ENCODE measurements at regions not wholly inside any gene's neighbourhood (a gene's known extent, or its start where the extent isn't known, plus 50 kb on each side); places are given as distances from the start of the nearest gene placed in this dataset.

DNA sequence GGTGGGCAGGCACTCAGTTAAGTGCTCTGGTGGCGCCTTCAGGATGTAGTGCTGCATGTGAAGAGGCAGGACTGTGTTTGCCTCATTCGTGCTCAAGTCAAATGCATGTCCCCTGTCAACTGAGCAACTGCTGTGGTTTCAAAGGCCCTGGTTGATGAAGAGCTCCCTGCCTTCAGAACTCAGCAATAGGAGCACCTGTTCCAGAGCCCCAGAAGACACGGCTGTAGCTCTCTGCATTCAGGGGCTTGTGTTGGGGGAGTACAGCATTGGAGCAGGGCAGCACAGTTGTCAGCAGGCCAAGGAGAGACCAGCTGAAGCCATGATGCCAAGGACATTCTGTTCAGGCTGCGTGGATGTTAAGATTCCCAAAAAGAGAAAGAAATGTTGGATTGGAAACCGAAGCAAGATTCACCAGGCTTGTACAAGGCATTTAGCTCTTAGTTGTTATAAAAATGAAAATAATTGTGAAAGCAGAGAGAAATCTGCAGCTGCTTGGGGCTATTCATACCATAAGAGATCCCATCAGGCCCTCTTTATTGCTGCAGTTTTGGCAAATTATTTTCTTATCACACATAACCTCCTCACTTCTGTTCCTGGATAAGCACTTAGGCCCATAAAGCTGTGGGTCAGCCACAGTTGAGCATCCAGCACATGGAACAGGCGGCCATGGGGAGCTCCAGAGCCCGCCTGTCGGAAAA, 252.4 kb upstream of the ZNF521 start:
- no peak for ATAC-seq
- H3K4me3 ChIP-seq = no peak overlapping the region

DNA sequence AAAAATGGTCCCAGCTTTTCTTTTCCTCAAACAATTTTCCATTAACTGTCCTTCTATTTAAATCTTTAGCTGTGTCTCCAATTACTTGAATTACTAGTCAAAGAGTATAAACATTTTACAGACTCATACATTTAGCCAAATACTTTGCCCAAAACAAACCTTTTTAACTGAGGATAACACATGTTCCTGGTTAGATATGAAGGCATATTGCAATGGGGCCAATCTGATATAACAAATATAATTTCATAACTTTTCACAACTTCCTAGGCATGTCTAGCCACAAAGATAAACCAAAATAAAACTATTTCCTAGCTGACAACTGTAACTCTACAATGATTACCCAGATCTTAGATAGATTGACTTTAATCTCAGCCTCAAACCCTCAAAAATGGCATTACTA, 247.5 kb upstream of the ZNF521 start:
- Histone ChIP-seq H3K27ac (no peak overlapping the region), H3K9me3 (no peaks in the 10 kb centered on the region), H3K4me3 (no peak overlapping the region), H3K36me3 (no peaks in the 10 kb centered on the region), H3K27me3 (no peaks in the 10 kb centered on the region), H3K4me1 (no peaks in the 10 kb centered on the region)
- ATAC-seq (no peak), DNase-seq (no peak)
- intact Hi-C loops (cut with DNase I) = no loop called here
- TF ChIP-seq, protein P1, sequence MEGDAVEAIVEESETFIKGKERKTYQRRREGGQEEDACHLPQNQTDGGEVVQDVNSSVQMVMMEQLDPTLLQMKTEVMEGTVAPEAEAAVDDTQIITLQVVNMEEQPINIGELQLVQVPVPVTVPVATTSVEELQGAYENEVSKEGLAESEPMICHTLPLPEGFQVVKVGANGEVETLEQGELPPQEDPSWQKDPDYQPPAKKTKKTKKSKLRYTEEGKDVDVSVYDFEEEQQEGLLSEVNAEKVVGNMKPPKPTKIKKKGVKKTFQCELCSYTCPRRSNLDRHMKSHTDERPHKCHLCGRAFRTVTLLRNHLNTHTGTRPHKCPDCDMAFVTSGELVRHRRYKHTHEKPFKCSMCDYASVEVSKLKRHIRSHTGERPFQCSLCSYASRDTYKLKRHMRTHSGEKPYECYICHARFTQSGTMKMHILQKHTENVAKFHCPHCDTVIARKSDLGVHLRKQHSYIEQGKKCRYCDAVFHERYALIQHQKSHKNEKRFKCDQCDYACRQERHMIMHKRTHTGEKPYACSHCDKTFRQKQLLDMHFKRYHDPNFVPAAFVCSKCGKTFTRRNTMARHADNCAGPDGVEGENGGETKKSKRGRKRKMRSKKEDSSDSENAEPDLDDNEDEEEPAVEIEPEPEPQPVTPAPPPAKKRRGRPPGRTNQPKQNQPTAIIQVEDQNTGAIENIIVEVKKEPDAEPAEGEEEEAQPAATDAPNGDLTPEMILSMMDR (IDR thresholded peaks at IDR 0.05) = no peak

More for the DNA sequence above, 252.4 kb upstream of the ZNF521 start:
- intact Hi-C loops (cut with DNase I) = no loop called here
- no peaks in the 10 kb centered on the region for H3K9me3 ChIP-seq
- H3K27ac ChIP-seq = no peak overlapping the region
- DNase-seq = no peak
- H3K27me3 ChIP-seq = no peaks in the 10 kb centered on the region
- no peaks in the 10 kb centered on the region for H3K4me1 ChIP-seq
- no peaks in the 10 kb centered on the region for H3K36me3 ChIP-seq
- TF ChIP-seq, protein P1 (IDR thresholded peaks at IDR 0.05) = no peak

DNA sequence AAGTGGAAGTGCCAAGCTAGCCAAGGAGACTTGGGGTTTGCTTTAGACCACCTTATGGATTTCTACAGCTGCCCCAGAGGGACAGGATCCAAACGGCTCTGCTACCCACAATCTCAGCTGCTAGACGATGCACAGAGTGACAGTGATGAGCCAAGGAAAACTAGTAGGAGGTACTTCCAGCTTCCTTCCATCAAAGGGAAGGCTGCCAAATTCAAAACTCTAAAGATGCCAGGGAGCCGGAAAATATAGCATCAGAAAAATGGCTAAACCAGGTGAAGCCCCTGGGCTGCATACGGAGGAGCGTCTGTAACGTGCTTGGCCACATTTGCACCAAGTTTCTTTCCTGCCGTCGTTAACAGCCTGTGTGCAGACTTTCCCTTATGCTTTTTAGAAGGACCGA, 245.5 kb upstream of the ZNF521 start:
- Histone ChIP-seq H3K27ac (no peak overlapping the region), H3K36me3 (no peaks in the 10 kb centered on the region), H3K4me3 (no peak overlapping the region), H3K4me1 (no peaks in the 10 kb centered on the region), H3K27me3 (no peaks in the 10 kb centered on the region), H3K9me3 (no peaks in the 10 kb centered on the region)
- TF ChIP-seq, protein P1 (IDR thresholded peaks at IDR 0.05) = no peak
- intact Hi-C loops (cut with DNase I) = no loop called here
- DNase-seq (no peak), ATAC-seq (no peak)

DNA sequence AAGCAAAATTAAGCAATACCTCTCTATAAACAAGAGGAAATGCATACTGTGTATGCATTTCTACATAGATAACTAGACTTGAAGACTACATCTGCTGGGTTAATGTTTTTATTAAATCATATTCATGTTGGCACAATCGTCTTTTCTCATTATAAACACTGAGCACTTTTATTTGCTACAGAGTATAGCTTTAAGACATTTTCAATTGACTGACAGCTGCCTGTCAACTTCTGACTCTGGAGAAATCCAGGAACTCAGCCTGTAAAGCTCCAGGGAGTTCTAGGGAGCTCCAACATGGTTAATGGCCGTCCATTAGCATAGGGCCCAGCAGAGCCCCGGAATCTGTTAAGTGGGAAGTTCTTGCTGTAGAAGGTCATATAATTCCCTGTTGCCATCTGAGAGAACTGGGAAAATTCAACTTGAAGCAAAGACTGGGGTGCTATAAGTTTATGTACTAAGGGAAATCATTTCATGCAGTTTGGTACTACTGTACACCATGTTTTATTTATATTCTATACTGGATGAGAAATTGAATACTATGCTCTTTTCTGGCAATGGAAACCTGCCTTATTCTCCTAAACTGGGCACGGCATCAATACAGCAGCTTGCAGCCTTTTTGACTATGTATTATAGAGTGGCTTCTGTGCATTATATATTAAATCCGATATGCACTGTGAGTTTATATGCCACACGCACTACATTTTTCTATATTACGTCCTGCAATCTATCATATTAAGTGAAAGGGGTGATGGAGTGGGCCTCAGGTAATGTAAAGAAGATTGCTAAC, 243.5 kb upstream of the ZNF521 start:
- ATAC-seq = no peak
- H3K9me3 ChIP-seq = no peaks in the 10 kb centered on the region
- no peak overlapping the region for H3K4me3 ChIP-seq
- DNase-seq = no peak
- H3K36me3 ChIP-seq = no peaks in the 10 kb centered on the region
- TF ChIP-seq, protein P1 (IDR thresholded peaks at IDR 0.05) = no peak
- H3K27ac ChIP-seq = no peak overlapping the region
- H3K27me3 ChIP-seq = no peaks in the 10 kb centered on the region
- H3K4me1 ChIP-seq = no peaks in the 10 kb centered on the region
- intact Hi-C loops (cut with DNase I) = no loop called here

DNA sequence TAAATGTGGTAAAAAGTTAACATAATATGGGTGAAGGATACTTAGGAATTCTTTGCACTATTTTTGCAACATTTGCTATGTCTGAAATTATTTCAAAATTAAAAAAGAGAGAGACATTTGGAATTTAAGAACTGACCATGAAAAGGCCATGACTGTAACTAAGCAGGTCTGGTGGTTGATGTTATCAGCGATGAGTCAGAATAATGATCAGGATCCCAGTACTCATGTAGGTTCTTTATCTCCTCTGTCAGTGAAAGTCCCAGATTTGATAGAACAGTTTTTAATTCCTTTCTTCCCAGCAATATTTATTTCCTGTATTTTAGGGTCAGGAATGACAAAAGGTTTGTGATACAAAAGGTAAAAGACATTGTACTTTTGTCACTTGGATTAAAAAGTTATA, 242.4 kb upstream of the ZNF521 start:
- ATAC-seq (no peak), DNase-seq (no peak)
- H3K27me3 ChIP-seq = no peaks in the 10 kb centered on the region
- H3K27ac ChIP-seq = no peak overlapping the region
- no peaks in the 10 kb centered on the region for H3K36me3 ChIP-seq
- intact Hi-C loops (cut with DNase I) = no loop called here
- no peak overlapping the region for H3K4me3 ChIP-seq
- H3K9me3 ChIP-seq = no peaks in the 10 kb centered on the region
- H3K4me1 ChIP-seq = no peaks in the 10 kb centered on the region
- TF ChIP-seq, protein P1 (IDR thresholded peaks at IDR 0.05) = no peak

Measured in upper lobe of right lung (tissue), 1 donor.